ENCODE measurements at regions not wholly inside any gene's neighbourhood (a gene's known extent, or its start where the extent isn't known, plus 50 kb on each side); places are given as distances from the start of the nearest gene placed in this dataset.
A peak's percentile ranks its signal among the peaks of the same experiment; 100 is the strongest.

DNA sequence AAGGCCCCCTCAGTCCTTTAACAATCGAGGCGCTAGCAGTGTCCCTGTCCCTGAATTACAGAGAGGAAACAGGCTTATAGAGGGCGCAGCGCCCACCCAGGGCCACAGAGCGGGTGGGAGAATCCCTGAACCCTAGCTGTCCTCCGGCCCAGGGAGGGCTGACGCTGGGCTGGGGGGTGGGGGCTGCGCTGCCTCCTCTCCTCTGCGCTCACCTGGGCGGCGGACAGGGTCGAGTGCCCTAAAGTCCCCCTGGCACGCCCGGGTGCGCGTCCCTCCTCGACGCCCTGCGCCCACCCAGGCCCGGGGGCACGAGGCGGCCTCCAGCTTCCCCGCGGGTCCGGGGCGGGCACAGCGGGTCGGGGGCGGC, 200.4 kb upstream of the N4BP1 start:
- H3K4me3 ChIP-seq, result peak overlapping the region in 1 of 4 donors; percentile 30
- no peak for DNase-seq

DNA sequence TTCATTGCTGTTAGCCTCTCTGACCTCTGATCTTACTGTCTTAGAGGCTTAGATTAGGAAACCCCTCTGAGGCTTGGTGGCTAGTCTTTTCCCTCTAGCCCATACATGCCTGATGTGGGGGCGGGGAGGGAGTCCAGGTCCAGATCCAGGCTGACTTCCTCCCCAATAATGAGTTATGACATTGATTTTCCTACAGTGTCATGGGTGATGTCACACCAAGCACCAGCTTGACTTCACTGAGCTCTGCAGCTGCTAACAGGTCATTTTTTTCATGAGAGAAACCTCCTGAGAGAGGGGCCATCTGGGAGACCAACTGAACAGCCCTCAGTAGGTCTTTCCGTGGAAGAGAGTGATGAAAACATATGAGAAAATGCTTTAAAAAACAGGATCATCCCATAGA, 180.2 kb upstream of the N4BP1 start:
- intact Hi-C loops (cut with DNase I), result no loop called here
- TF ChIP-seq POLR2A (IDR thresholded peaks at IDR 0.05) (no peak), CTCF (IDR thresholded peaks at IDR 0.05) (no peak)

More for the DNA sequence above, 200.4 kb upstream of the N4BP1 start:
- TF ChIP-seq CTCF (IDR thresholded peaks at IDR 0.05) (no peak), POLR2A (IDR thresholded peaks at IDR 0.05) (no peak)
- Histone ChIP-seq H3K9me3 (no peaks in the 10 kb centered on the region), H3K27me3 (peaks cover 0 to 62% (median 9%) of the 10 kb centered on the region in 4 donors), H3K36me3 (no peaks in the 10 kb centered on the region), H3K27ac (no peak overlapping the region), H3K4me1 (peaks cover 0 to 11% (median 0%) of the 10 kb centered on the region in 3 donors)
- intact Hi-C loops (cut with DNase I), result no loop called here
- 7% methylated on average over 5 of the region's 29 CpGs; no CpG with 5 or more reads in 1 of the 2 donors for WGBS, 2 donors

DNA sequence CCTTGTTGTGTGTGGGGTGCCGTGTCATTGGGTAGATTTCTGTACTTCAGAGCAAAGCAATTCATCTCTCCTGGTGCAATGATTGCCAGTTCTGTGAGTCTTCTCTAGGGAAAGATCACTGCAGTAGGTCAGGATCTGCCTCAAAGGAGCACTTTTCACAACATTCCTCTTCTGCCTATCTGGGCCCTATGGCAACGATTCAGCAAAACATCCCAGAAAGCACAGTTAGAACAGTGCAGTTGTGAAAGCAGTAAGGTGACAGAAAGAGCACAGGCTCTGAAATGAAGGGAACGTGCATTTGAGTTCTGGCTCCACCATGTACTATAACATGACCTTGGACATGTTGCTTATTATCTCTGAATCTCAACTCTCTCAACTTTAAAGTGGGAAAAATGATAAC, 178.5 kb upstream of the N4BP1 start:
- H3K4me1 ChIP-seq, result no peaks in the 10 kb centered on the region
- no peak for DNase-seq
- H3K36me3 ChIP-seq, result no peaks in the 10 kb centered on the region
- no peaks in the 10 kb centered on the region for H3K27me3 ChIP-seq
- no peaks in the 10 kb centered on the region for H3K9me3 ChIP-seq
- TF ChIP-seq POLR2A (IDR thresholded peaks at IDR 0.05) (no peak), CTCF (IDR thresholded peaks at IDR 0.05) (no peak)
- 50 to 55% methylated on average over 3 of the region's 3 CpGs for WGBS, 2 donors
- H3K27ac ChIP-seq, result no peak overlapping the region
- intact Hi-C loops (cut with DNase I), result no loop called here
- no peak overlapping the region for H3K4me3 ChIP-seq

More for the DNA sequence above, 180.2 kb upstream of the N4BP1 start:
- Histone ChIP-seq H3K9me3 (no peaks in the 10 kb centered on the region), H3K36me3 (no peaks in the 10 kb centered on the region), H3K27me3 (no peaks in the 10 kb centered on the region), H3K4me3 (no peak overlapping the region), H3K4me1 (no peaks in the 10 kb centered on the region), H3K27ac (no peak overlapping the region)
- no peak for DNase-seq
- 27 to 36% methylated on average over 1 to 2 of the region's 2 CpGs for WGBS, 2 donors

GRCh38 chr16:48745541-48745940, 135.6 kb upstream of the N4BP1 start:
- Histone ChIP-seq H3K4me3 (no peak overlapping the region), H3K9me3 (peaks cover 0 to 12% (median 0%) of the 10 kb centered on the region in 3 donors), H3K27me3 (no peaks in the 10 kb centered on the region), H3K4me1 (no peaks in the 10 kb centered on the region), H3K27ac (no peak overlapping the region), H3K36me3 (no peaks in the 10 kb centered on the region)
- TF ChIP-seq CTCF (IDR thresholded peaks at IDR 0.05), result no peak
- no peak for TF ChIP-seq POLR2A (IDR thresholded peaks at IDR 0.05)
- intact Hi-C loops (cut with DNase I), result no loop called here
- no peak for DNase-seq
- 61 to 68% methylated on average over 4 of the region's 4 CpGs for WGBS, 2 donors

DNA sequence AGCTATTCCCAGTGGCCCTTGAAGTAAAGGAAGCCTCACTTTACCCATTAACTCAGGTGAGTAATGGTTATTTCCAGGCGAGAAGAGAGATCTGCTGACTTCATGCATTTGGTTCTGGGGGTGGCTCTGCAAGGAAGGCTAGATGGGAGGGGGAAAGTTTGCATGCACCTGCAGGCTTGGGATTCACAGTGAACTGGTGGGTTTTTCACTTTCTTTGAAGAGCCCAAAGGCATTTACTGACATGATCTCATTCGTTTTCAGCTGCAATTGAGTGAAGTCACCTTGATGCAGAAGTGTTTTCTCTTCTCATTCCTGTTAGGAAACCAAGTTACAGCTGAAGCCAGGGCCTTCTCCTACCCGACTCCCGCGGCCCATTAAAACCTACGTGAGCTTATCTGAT, 131.0 kb upstream of the N4BP1 start:
- 62 to 78% methylated on average over 6 of the region's 6 CpGs for WGBS, 2 donors
- Histone ChIP-seq H3K4me1 (no peaks in the 10 kb centered on the region), H3K27me3 (no peaks in the 10 kb centered on the region), H3K36me3 (no peaks in the 10 kb centered on the region), H3K27ac (no peak overlapping the region), H3K9me3 (peaks cover 0 to 12% (median 0%) of the 10 kb centered on the region in 3 donors), H3K4me3 (no peak overlapping the region)
- TF ChIP-seq POLR2A (IDR thresholded peaks at IDR 0.05) (no peak), CTCF (IDR thresholded peaks at IDR 0.05) (no peak)
- intact Hi-C loops (cut with DNase I), result no loop called here
- DNase-seq, result no peak

Data from esophagus squamous epithelium (tissue), 5 donors.